PC-3 (cell line): ENCODE measurements at regions not wholly inside any gene's neighbourhood (a gene's known extent, or its start where the extent isn't known, plus 50 kb on each side); places are given as distances from the start of the nearest gene placed in this dataset.
A peak's percentile ranks its signal among the peaks of the same experiment; 100 is the strongest.

Source experiments
- ATAC-seq: fragments of 200-7000 bp; cut with Tn5 transposase; 2 replicates; pipeline ENCODE4 v1.9.1; 2020; ENCODE audit warnings: mild to moderate bottlenecking, moderate library complexity
- BruUV-seq: library from RNA; stranded (reverse); fragments of 400-500 nt; replicated peaks from 2 replicates; lab custom pipeline; 2021; lab: Mats Ljungman, UMichigan
- CTCF ChIA-PET: fragments of 300-600 bp; sonication (Branson Sonifier 250); formaldehyde crosslinking; loops from one replicate; lab custom pipeline; 2022; ENCODE audit warnings: antibody characterized with exemption; lab: Charles Lee
- POLR2A ChIA-PET: fragments of 300-600 bp; sonication (Branson Sonifier 250); formaldehyde crosslinking; loops from one replicate; lab custom pipeline; 2022; ENCODE audit warnings: antibody characterized with exemption; ENCODE audit not compliant: unreplicated experiment; lab: Charles Lee
- DNase-seq: peaks from one replicate; pipeline ENCODE4 v3.0.0-alpha.2; 2015
- H2AFZ ChIP-seq: fragments of 300-600 bp; sonication (generic); 2 replicates; pipeline ENCODE4 v1.6.0; 2016; ENCODE audit warnings: antibody characterized with exemption, low read length
- H3F3A ChIP-seq: fragments of 300-600 bp; sonication (generic); one replicate; pipeline ENCODE4 v1.6.0; 2017; ENCODE audit warnings: antibody characterized with exemption, low read length, control low read depth, mild to moderate bottlenecking; ENCODE audit not compliant: unreplicated experiment
- H3K27ac ChIP-seq: fragments of 300-600 bp; sonication (generic); 2 replicates; pipeline ENCODE4 v1.5.1; 2016; ENCODE audit warnings: mild to moderate bottlenecking, low read length
- H3K27me3 ChIP-seq: fragments of 300-600 bp; sonication (generic); 2 replicates; pipeline ENCODE4 v1.6.1; 2016; ENCODE audit warnings: low read length, mixed read lengths
- H3K36me3 ChIP-seq: fragments of 300-600 bp; sonication (generic); 2 replicates; pipeline ENCODE4 v1.6.1; 2016; ENCODE audit warnings: low read depth, mixed run types, low read length, mixed read lengths
- H3K4me1 ChIP-seq: fragments of 300-600 bp; sonication (generic); 2 replicates; pipeline ENCODE4 v1.5.1; 2016; ENCODE audit warnings: low read length; ENCODE audit not compliant: insufficient read depth
- H3K4me2 ChIP-seq: fragments of 300-600 bp; sonication (generic); 2 replicates; pipeline ENCODE4 v1.6.0; 2016; ENCODE audit warnings: low read length
- H3K4me3 ChIP-seq: fragments of 300-600 bp; sonication (generic); 2 replicates; pipeline ENCODE4 v1.5.1; 2016; ENCODE audit warnings: mild to moderate bottlenecking, low read length, mixed read lengths
- H3K79me2 ChIP-seq: fragments of 300-600 bp; sonication (generic); 2 replicates; pipeline ENCODE4 v1.6.1; 2017; ENCODE audit warnings: low read length, mixed read lengths
- H3K9ac ChIP-seq: fragments of 300-600 bp; sonication (generic); 2 replicates; pipeline ENCODE4 v1.6.0; 2016; ENCODE audit warnings: mild to moderate bottlenecking, low read length
- H3K9me2 ChIP-seq: fragments of 300-600 bp; sonication (generic); replicated peaks from 2 replicates; pipeline ENCODE4 v1.6.1; 2016; ENCODE audit warnings: mixed run types, low read length, mixed read lengths
- H3K9me3 ChIP-seq: fragments of 300-600 bp; sonication (generic); 2 replicates; pipeline ENCODE4 v1.6.1; 2016; ENCODE audit warnings: low read length, mixed read lengths
- H4K20me1 ChIP-seq: fragments of 300-600 bp; sonication (generic); 2 replicates; pipeline ENCODE4 v1.6.1; 2016; ENCODE audit warnings: low read length, mixed read lengths
- EZH2 ChIP-seq: fragments of 300-600 bp; sonication (generic); IDR thresholded peaks from one replicate; pipeline ENCODE4 v1.6.1; 2017; ENCODE audit warnings: antibody characterized with exemption, mild to moderate bottlenecking, low read length; ENCODE audit not compliant: unreplicated experiment
- EZH2phosphoT487 ChIP-seq: fragments of 300-600 bp; sonication (generic); IDR thresholded peaks from 2 replicates; pipeline ENCODE4 v1.6.1; 2018; ENCODE audit warnings: mild to moderate bottlenecking, antibody characterized with exemption, low read length, borderline replicate concordance
- intact Hi-C: fragments of 100-400 bp; cut with micrococcal nuclease; formaldehyde crosslinking; loops from 2 replicates; pipeline ENCODE4 v1.9.0; 2023
- TF ChIP-seq, protein P1 (sequence below): fragments of 300-600 bp; sonication (generic); conservative IDR thresholded peaks from 2 replicates; pipeline ENCODE4 v1.5.1; 2017; ENCODE audit warnings: antibody characterized with exemption, low read depth, mild to moderate bottlenecking, low read length

DNA sequence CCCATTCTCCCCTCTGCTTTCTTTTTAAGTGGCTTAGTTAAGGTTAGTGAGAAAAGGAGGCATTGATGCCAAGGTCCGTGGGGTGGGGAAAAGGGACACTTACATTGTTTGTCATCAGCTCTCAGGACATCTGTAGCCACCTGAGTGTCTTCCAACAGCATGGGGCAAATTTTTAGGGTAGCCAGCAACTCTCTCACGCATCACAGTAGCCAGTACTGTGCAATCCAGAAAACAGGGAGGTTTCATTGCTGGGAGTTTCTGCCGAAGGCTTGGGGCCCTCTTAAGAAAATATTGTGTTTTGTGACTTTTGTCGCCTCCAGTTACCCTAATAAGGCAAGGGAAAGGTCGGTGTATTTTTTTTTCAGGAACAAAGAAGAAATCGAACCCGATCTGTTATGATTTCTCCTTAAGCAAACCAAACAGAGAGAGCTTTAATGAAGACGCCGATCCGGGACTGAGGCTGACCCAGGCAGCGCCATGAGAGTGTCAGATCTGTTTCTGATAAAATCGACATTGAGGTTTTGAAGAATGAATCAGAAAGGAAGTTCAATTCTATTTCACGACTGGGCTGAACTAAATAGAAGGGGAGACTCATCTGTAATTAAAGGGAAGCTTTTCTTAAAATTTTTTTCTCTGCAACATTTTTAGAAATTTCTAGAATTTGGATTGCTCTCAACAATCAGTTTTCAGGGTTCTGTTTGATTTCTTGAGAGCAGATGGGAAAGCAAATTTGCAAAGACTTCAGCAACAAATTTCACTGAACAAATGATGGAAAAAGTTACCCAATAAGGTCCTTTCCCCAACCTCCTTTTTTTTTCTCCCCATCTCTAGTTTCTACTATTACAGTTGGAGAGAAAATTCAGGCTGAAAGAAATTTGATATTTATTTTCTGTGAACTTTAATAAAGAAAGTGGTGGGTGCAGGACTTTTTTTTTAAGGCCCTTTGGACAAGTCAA, 144.7 kb upstream of the IRX3 start:
- Histone ChIP-seq H3K27ac (no peak overlapping the region), H3K4me3 (no peak overlapping the region), H3K9ac (no peak overlapping the region), H3K9me2 (no peaks in the 10 kb centered on the region), H3K4me2 (peak overlapping the region; percentile 26; the same call in 1 of the 2 replicates), H4K20me1 (no peaks in the 10 kb centered on the region), H2AFZ (no peak overlapping the region), H3F3A (no peaks in the 10 kb centered on the region), H3K27me3 (peaks cover 17% of the 10 kb centered on the region), H3K4me1 (no peaks in the 10 kb centered on the region), H3K9me3 (no peaks in the 10 kb centered on the region), H3K79me2 (no peaks in the 10 kb centered on the region), H3K36me3 (no peaks in the 10 kb centered on the region)
- peak; percentile 12 for DNase-seq
- ChIA-PET CTCF (no interaction called here), POLR2A (no interaction called here)
- BruUV-seq = no TSS peak
- intact Hi-C loops = no loop called here
- no peak for ATAC-seq
- TF ChIP-seq EZH2phosphoT487 = no peak
- TF ChIP-seq, protein P1, sequence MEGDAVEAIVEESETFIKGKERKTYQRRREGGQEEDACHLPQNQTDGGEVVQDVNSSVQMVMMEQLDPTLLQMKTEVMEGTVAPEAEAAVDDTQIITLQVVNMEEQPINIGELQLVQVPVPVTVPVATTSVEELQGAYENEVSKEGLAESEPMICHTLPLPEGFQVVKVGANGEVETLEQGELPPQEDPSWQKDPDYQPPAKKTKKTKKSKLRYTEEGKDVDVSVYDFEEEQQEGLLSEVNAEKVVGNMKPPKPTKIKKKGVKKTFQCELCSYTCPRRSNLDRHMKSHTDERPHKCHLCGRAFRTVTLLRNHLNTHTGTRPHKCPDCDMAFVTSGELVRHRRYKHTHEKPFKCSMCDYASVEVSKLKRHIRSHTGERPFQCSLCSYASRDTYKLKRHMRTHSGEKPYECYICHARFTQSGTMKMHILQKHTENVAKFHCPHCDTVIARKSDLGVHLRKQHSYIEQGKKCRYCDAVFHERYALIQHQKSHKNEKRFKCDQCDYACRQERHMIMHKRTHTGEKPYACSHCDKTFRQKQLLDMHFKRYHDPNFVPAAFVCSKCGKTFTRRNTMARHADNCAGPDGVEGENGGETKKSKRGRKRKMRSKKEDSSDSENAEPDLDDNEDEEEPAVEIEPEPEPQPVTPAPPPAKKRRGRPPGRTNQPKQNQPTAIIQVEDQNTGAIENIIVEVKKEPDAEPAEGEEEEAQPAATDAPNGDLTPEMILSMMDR = no peak
- no peak for TF ChIP-seq EZH2

GRCh38 chr16:54430491-54431030, 144.0 kb upstream of the IRX3 start:
- no TSS peak for BruUV-seq
- H3K27ac ChIP-seq = no peak overlapping the region
- no peak overlapping the region for H3K4me3 ChIP-seq
- peaks cover 17% of the 10 kb centered on the region for H3K27me3 ChIP-seq
- no peaks in the 10 kb centered on the region for H3K9me2 ChIP-seq
- no peak overlapping the region for H2AFZ ChIP-seq
- CTCF ChIA-PET = no interaction called here
- no peak overlapping the region for H3K4me2 ChIP-seq
- DNase-seq (peak; percentile 6), ATAC-seq (no peak)
- intact Hi-C loops = no loop called here
- POLR2A ChIA-PET = no interaction called here
- TF ChIP-seq EZH2 = no peak
- TF ChIP-seq EZH2phosphoT487 = no peak
- TF ChIP-seq, protein P1 = no peak
- H3F3A ChIP-seq = no peaks in the 10 kb centered on the region
- no peaks in the 10 kb centered on the region for H3K79me2 ChIP-seq
- H3K36me3 ChIP-seq = no peaks in the 10 kb centered on the region
- H3K9ac ChIP-seq = no peak overlapping the region
- no peaks in the 10 kb centered on the region for H4K20me1 ChIP-seq
- H3K9me3 ChIP-seq = no peaks in the 10 kb centered on the region
- no peaks in the 10 kb centered on the region for H3K4me1 ChIP-seq

GRCh38 chr16:54429029-54429428, 142.4 kb upstream of the IRX3 start:
- H3K27me3 ChIP-seq = peaks cover 17% of the 10 kb centered on the region
- H3K4me2 ChIP-seq = no peak overlapping the region
- H3K27ac ChIP-seq = no peak overlapping the region
- no peak overlapping the region for H3K9ac ChIP-seq
- POLR2A ChIA-PET = no interaction called here
- CTCF ChIA-PET = no interaction called here
- H3K36me3 ChIP-seq = no peaks in the 10 kb centered on the region
- no TSS peak for BruUV-seq
- H3K9me3 ChIP-seq = no peaks in the 10 kb centered on the region
- no peaks in the 10 kb centered on the region for H3K4me1 ChIP-seq
- H3F3A ChIP-seq = no peaks in the 10 kb centered on the region
- no peak for TF ChIP-seq EZH2
- TF ChIP-seq, protein P1 = no peak
- no peak for TF ChIP-seq EZH2phosphoT487
- ATAC-seq = no peak
- H4K20me1 ChIP-seq = no peaks in the 10 kb centered on the region
- H2AFZ ChIP-seq = no peak overlapping the region
- no peak overlapping the region for H3K4me3 ChIP-seq
- H3K9me2 ChIP-seq = no peaks in the 10 kb centered on the region
- H3K79me2 ChIP-seq = no peaks in the 10 kb centered on the region
- intact Hi-C loops = no loop called here
- DNase-seq = no peak
